ENCODE measurements at regions not wholly inside any gene's neighbourhood (a gene's known extent, or its start where the extent isn't known, plus 50 kb on each side); places are given as distances from the start of the nearest gene placed in this dataset.

DNA sequence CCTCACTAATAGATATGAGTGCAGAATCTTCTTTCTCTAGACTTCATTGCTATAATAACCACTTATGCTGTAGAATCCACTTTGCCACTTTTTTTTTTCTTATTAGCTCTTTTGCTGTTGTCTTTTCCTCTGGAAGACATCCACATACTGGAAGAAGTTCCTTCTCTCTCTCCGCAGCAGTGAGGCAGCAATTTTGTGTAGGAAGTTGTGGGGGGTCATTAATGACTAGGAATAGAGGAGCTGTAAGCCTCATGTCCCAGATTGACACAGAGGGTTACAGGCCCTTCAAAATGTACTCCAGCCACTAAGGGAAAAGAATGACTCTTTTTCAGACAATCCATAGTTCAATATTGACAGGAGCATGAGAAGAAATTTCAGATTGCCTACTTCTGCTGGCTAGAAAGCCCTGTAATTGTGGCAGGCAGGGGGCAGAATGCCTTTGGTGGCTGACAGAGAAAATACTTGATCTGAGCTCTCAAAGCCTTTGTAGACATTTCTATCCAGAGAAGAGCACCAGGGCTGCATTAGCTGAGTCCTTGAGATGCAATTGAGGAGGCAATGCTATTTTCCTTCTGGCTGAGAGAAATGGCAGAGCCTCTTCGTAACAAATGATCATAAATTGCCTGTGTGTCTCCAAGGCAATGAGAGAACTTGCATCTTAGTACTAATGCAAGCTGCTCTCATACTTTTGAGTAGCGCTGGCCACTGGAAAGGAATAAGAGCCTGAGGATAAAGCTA lies 856.2 kb downstream of the STIM2 start:
- Histone ChIP-seq H3K36me3 (ENCODE audit: low read depth) (no peaks in the 10 kb centered on the region), H3F3A (ENCODE audit: insufficient read depth) (no peaks in the 10 kb centered on the region), H3K79me2 (ENCODE audit: insufficient read depth) (no peaks in the 10 kb centered on the region), H3K9me2 (ENCODE audit: insufficient read depth) (no peaks in the 10 kb centered on the region), H3K27me3 (replicated peaks; ENCODE audit: insufficient read depth) (no peaks in the 10 kb centered on the region), H4K20me1 (ENCODE audit: insufficient read depth) (no peaks in the 10 kb centered on the region), H3K4me3 (no peak overlapping the region), H3K4me2 (ENCODE audit: unreplicated experiment) (no peak overlapping the region), H3K4me1 (ENCODE audit: insufficient read depth) (no peaks in the 10 kb centered on the region), H3K9ac (no peak overlapping the region), H3K9me3 (ENCODE audit: low read depth) (no peaks in the 10 kb centered on the region), H3K27ac (no peak overlapping the region), H2AFZ (no peak overlapping the region)
- in situ Hi-C loops (cut with MboI) = no loop called here
- DNase-seq = no peak
- 12 to 18% methylated on average over 3 of the region's 3 CpGs for WGBS, 2 experiments (ENCODE audit: low coverage in 1 of 2, low lambda C conversion rate in 2 of 2, missing lambda C conversion rate in 2 of 2)
- TF ChIP-seq EZH2 (IDR thresholded peaks at IDR 0.05; ENCODE audit: insufficient read depth, poor library complexity, severe bottlenecking) (no peak), EZH2phosphoT487 (IDR thresholded peaks at IDR 0.05; ENCODE audit: insufficient read depth, low read depth) (no peak)

DNA sequence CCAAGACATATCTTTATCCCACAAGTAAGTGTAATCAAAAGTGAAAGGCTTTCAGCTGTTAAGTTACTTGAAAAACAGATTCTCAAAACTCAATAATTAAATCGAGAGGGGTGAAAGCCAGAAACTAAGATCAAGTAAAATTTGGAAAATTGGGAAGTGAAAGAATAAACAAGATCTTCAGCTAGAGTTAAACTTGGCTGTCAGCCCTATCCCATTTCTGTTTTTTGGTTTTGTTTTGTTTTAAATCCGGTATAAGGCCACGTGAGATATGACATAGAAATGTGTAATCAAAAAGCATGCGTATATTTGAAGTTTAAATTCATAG lies 856.8 kb downstream of the STIM2 start:
- Histone ChIP-seq H4K20me1 (ENCODE audit: insufficient read depth) (no peaks in the 10 kb centered on the region), H3K9me2 (ENCODE audit: insufficient read depth) (no peaks in the 10 kb centered on the region), H3K4me3 (no peak overlapping the region), H2AFZ (no peak overlapping the region), H3K9me3 (ENCODE audit: low read depth) (no peaks in the 10 kb centered on the region), H3K27me3 (replicated peaks; ENCODE audit: insufficient read depth) (no peaks in the 10 kb centered on the region), H3K79me2 (ENCODE audit: insufficient read depth) (no peaks in the 10 kb centered on the region), H3F3A (ENCODE audit: insufficient read depth) (no peaks in the 10 kb centered on the region), H3K36me3 (ENCODE audit: low read depth) (no peaks in the 10 kb centered on the region), H3K4me1 (ENCODE audit: insufficient read depth) (no peaks in the 10 kb centered on the region), H3K9ac (no peak overlapping the region), H3K4me2 (ENCODE audit: unreplicated experiment) (no peak overlapping the region), H3K27ac (no peak overlapping the region)
- no peak for DNase-seq
- in situ Hi-C loops (cut with MboI) = no loop called here
- TF ChIP-seq EZH2 (IDR thresholded peaks at IDR 0.05; ENCODE audit: insufficient read depth, poor library complexity, severe bottlenecking) (no peak), EZH2phosphoT487 (IDR thresholded peaks at IDR 0.05; ENCODE audit: insufficient read depth, low read depth) (no peak)
- WGBS, 2 experiments (ENCODE audit: low coverage in 1 of 2, low lambda C conversion rate in 2 of 2, missing lambda C conversion rate in 2 of 2) = 15 to 16% methylated on average over 4 of the region's 4 CpGs

DNA sequence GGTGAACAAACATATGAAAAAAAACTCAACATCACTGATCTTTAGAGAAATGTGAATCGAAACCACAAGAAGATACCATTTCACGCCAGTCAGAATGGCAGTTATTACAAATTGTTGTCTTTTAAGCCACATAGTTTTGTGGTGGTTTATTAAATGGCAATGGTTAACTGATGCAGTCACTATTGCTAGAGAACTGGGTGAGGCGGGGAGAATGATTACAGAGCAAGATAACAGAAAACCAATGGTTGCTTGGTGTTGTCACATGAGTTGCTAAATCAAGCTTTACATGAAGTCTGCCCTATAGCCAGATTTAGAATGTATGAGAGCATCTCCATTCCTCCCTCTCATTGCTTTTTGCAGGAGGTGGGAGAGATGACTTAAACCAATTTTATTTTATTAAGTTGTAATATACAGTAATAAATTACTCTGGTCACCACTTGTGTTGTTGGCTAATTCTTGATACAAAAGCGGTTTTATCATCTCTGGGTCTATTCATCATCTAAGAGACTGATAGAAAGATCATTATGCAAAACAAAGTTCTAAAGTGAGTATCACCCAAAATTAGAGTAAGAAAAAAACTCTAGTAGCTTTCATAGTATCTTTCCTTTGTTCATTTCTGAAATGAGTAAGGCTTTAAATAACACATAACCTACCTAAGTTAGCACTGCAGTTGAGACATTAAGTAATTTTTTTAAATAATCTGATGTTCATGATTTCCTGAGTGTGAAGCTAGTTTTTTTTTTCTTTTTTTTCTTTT lies 859.5 kb downstream of the STIM2 start:
- in situ Hi-C loops (cut with MboI) = no loop called here
- Histone ChIP-seq H3K27ac (no peak overlapping the region), H3K4me1 (ENCODE audit: insufficient read depth) (no peaks in the 10 kb centered on the region), H3K79me2 (ENCODE audit: insufficient read depth) (no peaks in the 10 kb centered on the region), H2AFZ (no peak overlapping the region), H3K4me2 (ENCODE audit: unreplicated experiment) (no peak overlapping the region), H3K36me3 (ENCODE audit: low read depth) (no peaks in the 10 kb centered on the region), H3K27me3 (replicated peaks; ENCODE audit: insufficient read depth) (no peaks in the 10 kb centered on the region), H3K4me3 (no peak overlapping the region), H3K9me3 (ENCODE audit: low read depth) (no peaks in the 10 kb centered on the region), H3F3A (ENCODE audit: insufficient read depth) (no peaks in the 10 kb centered on the region), H3K9me2 (ENCODE audit: insufficient read depth) (no peaks in the 10 kb centered on the region), H3K9ac (no peak overlapping the region), H4K20me1 (ENCODE audit: insufficient read depth) (no peaks in the 10 kb centered on the region)
- no peak for DNase-seq
- TF ChIP-seq EZH2 (IDR thresholded peaks at IDR 0.05; ENCODE audit: insufficient read depth, poor library complexity, severe bottlenecking) (no peak), EZH2phosphoT487 (IDR thresholded peaks at IDR 0.05; ENCODE audit: insufficient read depth, low read depth) (no peak)
- 19 to 22% methylated on average over 4 of the region's 4 CpGs for WGBS, 2 experiments (ENCODE audit: low coverage in 1 of 2, low lambda C conversion rate in 2 of 2, missing lambda C conversion rate in 2 of 2)

DNA sequence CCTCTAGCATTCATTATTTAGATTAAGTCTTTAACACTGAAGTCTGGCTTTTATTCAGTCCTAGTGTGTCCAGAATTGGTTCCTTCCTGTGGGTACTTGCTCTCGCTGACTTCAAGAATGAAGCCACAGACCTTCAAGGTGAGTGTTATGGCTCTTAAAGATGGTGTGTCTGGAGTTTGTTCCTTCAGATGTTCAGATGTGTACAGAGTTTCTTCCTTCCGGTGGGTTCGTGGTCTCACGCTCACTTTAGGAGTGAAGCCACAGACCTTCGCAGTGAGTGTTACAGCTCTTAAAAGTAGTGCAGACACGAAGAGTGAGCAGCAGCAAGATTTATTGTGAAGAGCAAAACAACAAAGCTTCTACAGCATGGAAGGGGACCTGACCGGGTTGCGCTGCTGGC lies 860.6 kb downstream of the STIM2 start:
- H3K36me3 ChIP-seq (ENCODE audit: low read depth) = no peaks in the 10 kb centered on the region
- no peaks in the 10 kb centered on the region for H3K27me3 ChIP-seq (replicated peaks; ENCODE audit: insufficient read depth)
- H3K4me2 ChIP-seq (ENCODE audit: unreplicated experiment) = no peak overlapping the region
- H3K79me2 ChIP-seq (ENCODE audit: insufficient read depth) = no peaks in the 10 kb centered on the region
- H3K27ac ChIP-seq = no peak overlapping the region
- H2AFZ ChIP-seq = no peak overlapping the region
- no peak for TF ChIP-seq EZH2 (IDR thresholded peaks at IDR 0.05; ENCODE audit: insufficient read depth, poor library complexity, severe bottlenecking)
- no peak for TF ChIP-seq EZH2phosphoT487 (IDR thresholded peaks at IDR 0.05; ENCODE audit: insufficient read depth, low read depth)
- no peaks in the 10 kb centered on the region for H3K9me3 ChIP-seq (ENCODE audit: low read depth)
- WGBS, 2 experiments (ENCODE audit: low coverage in 1 of 2, low lambda C conversion rate in 2 of 2, missing lambda C conversion rate in 2 of 2) = 55 to 57% methylated on average over 8 of the region's 8 CpGs
- DNase-seq = no peak
- H4K20me1 ChIP-seq (ENCODE audit: insufficient read depth) = no peaks in the 10 kb centered on the region
- no peak overlapping the region for H3K4me3 ChIP-seq
- no peaks in the 10 kb centered on the region for H3K9me2 ChIP-seq (ENCODE audit: insufficient read depth)
- in situ Hi-C loops (cut with MboI) = no loop called here
- no peak overlapping the region for H3K9ac ChIP-seq
- no peaks in the 10 kb centered on the region for H3K4me1 ChIP-seq (ENCODE audit: insufficient read depth)
- H3F3A ChIP-seq (ENCODE audit: insufficient read depth) = no peaks in the 10 kb centered on the region
